NCI-H2081 (cell line): ENCODE measurements at regions not wholly inside any gene's neighbourhood (a gene's known extent, or its start where the extent isn't known, plus 50 kb on each side); places are given as distances from the start of the nearest gene placed in this dataset.

Source experiments
- DNase-seq, 2 experiments: peaks; one replicate each; lab custom pipeline; 2025; lab: John Stamatoyannopoulos, UW

DNA sequence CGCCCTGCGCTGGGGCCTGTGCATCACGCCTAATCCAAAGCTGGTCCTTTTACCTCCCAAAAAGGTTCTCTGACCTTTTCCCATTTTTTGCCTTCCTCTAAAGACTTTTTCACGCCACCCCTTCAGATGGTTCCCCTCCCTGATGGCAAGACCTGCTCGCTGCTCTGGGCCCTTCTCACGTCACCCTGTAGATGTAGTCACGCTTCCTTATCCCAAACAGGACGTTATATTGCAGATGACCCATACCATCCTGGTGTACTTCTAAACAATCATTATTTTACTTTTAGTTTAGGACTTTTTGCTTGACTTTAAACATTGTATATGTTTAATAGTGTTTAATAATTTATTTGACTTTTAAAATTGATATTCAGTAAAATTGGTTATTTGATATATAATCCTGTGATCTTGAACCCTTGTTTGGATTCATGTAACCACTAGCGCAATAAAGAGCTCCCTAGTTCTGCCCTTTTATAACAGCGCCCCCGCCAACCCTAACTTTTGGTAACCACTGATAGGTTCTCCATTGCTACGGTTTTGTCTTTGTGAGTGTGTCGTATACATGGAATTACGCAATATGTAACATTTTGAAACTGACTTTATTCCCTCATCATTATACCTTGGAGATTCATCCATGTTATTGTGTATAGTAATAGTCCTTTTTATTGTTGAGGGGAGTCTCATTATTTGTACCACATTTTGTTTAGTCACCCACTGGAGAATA is 159.0 kb upstream of the CHRNA7 start:
- no peak for DNase-seq

DNA sequence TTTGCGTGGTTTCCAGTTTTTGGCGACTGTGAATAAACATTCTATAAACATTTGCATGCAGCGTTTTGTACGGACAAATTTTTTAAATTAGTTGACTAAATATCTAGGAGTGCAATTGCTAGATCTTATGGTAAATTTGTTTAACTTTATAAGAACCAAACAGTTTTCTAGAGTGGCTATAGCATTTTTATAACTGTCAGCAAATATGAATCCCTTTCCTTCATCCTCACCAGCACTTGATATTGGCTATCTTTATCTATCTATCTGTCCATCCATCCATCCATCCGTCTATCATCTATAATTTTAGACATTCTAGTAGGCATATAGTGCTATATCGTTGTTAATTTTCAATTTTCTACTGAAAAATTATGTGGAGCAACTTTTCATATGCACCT is 158.4 kb upstream of the CHRNA7 start:
- DNase-seq = no peak

DNA sequence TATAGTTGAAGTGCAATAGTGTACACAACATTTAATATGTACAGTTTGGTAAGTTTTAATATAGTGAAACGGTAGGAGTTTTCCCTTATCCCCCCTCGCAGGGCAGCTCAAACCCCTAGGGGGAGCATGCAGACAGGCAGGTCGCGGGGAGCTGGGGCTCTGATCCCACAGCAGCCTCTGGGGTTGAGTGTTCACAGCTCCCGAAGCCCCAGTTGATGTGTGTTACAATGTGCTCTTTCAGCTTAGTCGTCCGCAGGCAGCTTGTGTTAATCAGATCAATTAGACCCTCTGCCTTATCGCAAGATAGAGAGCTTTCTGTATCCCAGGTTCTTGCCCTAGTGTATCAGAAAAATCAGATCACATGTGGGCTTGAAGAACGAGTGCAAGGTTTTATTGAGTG is 143.1 kb upstream of the CHRNA7 start:
- no peak for DNase-seq

DNA sequence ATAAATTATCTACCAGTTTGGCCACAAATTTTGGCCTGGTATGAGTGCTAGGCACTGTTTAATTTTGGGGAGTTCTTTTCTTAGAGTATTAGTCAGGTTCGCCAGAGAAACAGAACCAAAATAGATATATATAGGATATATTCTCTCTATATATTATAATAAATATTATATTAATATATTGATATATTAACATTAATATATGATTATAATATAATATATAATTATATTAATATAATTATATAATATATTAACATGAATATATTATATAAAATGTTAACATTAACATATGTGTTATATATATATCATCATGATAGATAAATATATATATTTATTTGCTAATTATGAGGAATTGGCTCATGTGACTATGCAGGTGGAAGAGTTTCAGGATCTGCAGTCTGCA is 137.8 kb upstream of the CHRNA7 start:
- no peak for DNase-seq

DNA sequence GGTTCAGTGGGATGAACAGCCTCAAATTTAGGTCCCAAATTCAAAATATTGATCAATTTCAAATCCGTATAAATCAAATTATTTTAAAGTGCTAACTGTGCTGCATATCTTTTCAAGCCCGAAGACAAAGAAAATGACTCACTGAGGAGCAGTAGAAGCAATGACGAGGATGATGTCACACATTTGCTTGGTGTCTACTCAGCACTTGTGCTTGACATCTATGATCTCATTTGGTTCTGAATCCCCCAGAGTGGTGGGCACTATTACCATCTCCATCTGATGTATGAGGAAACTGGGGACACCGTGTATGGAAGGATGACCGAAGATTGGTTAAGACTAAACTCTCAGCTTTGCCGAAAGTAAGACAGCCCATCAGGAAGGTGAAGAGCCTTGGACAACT is 136.5 kb upstream of the CHRNA7 start:
- no peak for DNase-seq

DNA sequence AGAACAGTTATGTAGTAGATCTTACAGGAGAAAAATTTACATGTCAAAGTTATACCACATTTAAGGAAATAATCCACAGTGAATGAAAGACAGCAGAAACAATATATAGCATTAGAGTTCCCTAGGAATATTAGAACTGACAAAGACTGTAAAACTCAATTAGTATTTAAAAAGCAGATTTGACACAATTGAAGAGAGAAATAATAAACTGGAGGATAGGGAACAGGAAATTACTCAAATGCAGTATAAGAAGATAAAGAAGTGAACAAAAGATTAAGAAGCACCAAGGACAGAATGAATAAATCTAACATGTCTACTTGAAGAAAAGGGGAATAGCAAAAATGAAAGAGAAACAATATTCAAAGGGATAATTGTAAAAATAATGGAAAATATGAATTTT is 132.6 kb upstream of the CHRNA7 start:
- no peak for DNase-seq

DNA sequence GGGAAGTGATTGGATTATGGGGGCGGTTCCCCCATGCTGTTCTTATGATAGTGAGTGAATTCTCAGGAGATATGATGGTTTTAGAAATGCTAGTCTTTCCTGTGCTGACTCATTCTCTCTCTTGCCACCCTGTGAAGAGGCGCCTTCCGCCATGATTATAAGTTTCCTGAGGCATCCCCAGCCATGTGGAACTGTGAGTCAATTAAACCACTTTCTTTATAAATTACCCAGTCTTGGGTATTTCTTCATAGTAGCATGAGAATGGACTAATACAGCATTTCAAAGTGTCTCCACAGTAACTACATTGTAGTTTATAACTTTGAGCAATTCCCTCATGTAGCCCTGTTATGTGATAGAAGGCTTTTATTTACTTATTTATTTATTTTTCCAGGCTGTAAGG is 128.8 kb upstream of the CHRNA7 start:
- no peak for DNase-seq

DNA sequence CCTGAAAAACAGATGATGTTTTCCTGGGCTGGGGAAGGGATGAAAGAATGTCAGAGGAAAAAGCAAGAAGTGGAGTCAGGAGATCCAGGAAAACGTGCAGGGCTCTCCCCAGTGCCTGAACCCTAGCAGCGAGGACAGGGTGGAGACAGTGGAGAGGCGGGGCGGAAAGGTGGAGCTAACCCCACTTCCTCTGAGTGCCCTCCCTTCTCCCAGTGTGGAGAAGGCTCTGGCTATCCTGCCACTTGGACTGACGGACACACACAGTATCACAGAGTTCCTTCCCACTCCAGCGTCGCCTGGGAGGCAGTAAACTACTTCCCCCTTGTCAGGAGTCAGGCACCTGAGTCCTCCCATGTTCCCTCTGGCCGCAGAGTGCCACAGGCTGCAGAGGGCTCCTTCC is 125.3 kb upstream of the CHRNA7 start:
- no peak for DNase-seq

DNA sequence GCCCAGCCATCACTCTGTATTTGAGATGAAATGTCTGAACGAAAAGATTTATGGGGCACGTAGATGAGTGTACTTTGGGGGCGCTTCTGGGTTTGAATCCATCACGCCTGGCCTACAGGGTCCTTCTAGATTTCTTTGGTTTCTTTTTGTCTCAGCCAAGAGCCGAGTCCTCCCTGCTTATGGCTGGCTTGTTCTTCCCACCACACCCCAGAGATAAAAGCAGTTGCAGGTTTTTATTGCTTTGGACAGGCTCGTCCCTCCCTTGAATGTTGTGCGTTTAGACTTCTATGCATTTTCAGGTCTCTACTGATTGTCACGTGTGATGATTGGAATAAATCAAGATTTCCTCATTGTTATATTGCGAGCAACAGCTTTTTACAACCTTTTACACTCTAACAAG is 104.8 kb upstream of the CHRNA7 start:
- DNase-seq = no peak

DNA sequence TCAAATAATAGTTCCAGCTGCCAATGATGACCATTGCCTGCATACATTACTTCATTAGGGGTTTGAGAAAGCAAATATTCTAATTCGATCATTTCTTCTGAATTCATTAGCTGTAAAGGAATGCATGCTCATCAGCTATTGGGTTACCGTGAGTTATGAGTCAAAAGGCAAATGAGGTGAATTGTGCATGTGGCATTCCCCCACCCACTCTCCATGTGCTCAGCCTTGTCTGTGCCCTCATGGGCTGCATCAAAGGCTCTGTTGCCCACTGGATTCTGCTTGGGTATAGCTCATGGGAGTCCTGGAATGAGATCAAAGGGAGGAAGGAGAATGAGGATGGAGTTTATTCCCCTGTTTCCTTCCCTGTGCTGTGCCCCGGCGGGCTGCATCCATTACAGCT is 99.3 kb upstream of the CHRNA7 start:
- DNase-seq = no peak

DNA sequence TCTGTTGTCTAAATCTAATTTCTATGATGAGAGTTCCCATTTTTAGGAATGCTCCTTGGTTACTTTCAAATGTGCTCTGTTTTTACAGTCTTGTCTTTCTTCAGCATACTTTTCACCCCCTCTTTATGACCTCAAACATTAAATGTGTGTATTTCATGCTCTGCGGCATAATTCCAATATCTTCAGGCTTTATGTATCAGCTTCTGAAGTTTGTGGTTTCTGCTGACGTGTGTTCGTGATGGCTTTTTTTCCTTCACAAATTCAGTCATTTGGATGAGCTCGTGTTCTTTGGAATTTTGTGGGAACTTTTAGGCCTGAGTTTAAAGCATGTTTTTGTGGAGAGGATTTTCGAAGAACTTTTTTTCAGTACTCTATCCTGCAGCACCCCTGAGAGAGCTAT is 97.7 kb upstream of the CHRNA7 start:
- DNase-seq = no peak

DNA sequence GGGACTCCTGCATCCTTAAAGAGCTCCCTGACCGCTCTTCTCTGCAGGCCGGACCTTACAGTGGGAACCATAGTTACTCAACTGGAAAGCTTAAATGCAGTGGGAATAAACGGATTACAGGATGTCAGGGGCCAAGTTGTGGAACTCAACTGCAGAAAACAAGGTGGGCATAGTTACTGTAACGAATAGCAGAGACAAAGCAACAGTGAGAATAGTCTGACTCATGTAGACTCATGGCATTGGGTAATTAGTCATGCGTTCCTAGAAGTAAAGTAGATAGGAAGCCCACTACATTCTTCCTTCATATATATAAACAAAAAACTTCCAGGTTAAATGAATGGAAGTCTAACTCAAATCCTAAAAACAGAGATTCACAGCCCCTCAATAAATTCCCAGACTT is 95.5 kb upstream of the CHRNA7 start:
- DNase-seq = no peak

DNA sequence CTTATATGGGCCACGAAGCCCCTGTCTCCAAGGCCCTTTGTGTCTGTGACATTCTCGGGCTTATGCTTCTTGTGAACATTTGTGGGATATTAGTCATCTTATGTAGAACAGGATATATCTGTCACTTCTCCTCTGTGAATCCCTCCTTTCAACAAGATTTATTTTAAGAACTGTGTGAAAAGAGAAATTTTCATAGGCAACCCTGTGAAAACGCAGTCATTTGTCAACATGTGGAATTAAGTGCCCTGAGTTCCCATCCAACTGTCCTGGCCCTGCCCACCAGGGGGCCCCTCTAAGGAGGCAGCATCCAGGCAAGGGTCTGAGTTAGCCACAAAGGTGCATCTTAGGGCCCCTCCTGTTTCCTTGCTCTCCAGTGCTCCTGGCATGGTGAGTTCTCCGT is 76.8 kb upstream of the CHRNA7 start:
- DNase-seq = no peak

DNA sequence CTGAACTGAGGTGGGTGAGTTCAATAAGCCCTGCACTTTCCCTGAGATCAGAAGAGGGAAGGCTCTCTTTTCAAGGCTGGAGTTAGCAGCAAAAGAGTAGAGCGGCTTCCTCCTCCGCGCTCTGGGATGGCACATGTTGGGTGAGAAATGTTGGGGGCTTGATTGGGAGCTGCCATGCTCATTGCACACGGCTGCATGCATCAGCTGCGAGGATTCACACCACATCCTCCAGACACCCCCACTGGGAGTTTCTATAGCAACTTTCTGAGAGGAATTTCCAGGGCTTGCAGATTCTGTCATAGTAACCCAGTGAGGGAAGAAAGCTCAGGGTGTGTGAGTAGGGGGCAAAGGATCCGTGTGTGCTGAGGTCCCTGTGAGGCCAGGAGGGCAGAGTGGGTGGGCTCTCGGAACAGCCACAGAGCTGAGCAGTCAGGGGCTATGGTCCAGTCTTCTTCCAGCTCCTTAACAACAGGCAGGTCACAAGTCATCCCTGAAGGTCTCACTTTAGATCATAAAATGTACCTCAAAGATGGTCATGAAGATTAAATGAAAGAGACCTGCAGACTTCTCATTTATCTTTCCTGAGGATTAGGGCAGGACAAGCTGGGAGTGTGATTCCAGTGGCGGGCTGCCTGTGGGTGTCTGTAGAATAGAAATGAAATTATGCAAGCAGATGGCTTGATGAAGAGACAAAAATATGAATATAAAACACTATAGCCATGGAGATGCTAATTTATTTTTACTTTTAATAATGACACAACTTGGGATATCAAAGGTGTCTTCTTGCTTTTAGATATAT is 75.7 kb upstream of the CHRNA7 start:
- no peak for DNase-seq

DNA sequence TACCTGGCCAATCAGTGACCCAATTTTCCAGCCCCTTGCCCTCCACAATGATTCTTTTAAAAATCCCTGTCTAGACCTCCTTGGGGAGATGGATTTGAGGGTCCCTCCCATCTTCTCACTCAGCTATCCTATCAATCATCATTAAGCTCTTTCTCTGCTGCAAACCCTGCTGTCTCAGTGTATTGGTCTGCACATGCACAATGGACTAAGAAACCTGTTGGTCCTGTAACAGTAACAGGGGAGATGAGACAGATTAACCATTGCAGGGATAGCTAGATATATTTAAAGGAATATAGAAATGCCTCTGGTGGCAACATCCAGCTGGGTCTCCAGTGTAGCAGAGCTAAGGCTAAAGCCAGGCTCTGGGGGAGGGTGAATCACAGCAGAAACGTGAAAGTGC is 74.6 kb upstream of the CHRNA7 start:
- no peak for DNase-seq

DNA sequence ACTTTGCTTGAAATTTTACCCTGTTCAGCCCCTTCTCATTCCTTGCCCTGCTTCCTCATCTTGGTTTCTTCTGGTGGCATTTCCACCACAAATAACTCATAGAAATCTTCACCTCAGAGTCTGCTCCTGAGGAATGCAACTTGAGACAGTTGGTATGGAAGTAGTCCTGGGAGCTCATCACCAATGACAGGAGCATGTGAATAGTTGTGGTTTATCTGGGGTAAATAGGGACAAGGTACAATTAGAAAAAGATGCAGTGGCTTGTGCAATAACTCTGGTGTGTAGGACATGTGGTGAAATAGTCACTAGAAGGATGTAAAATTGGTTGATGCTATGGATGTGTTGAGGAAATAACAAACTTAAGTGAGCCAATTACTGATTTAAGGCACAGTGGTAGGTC is 72.7 kb upstream of the CHRNA7 start:
- DNase-seq = no peak

DNA sequence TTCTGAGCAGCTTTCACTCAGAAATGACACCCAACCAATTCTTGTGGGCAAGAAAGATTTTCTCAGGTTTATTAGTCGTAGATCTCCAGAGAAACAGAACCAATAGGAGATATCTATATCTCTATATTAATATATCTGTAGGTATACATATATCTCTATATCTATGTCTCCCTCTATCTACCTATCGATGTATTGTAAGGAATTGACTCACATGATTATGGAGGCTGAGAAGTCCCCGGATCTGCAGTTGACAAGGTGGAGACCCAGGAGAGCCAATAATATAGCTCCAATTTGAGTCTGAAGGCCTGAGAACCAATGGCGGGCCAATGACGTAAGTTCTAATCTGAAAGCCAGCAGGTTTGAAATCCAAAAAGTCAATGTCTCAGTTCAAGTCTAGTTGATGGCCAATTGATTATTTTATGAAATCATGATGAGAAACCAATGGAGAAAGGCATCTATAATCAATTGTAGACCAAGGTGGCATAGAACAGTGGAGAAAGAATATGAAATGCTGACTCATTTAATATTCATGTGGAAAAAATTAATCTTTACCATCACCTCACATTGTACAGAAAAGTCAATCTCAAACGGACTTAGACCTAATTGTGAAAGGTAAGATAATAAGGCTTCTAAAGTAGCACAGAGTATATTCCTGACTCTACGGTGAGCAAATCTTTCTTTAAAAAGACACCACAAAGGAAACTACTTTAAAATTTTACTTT is 65.6 kb upstream of the CHRNA7 start:
- DNase-seq = no peak

DNA sequence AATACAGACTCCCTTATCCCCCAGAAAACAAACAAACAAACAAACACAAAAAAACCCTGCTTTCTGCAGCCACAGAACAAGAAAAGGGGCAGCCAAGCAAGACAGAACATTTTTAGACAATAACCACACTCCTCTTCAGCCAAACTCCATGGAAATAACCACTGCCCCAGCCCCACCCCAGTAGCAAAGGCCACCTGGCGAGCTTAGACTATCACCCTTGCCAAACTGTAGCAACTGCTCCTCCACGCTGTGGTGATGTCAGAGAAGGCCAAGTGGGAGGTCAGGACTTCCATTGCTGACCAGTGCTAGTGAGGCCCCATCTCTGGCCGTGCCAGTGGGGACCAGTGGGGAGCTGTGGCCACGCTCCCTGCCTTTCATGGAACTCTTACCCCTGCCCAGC is 60.3 kb upstream of the CHRNA7 start:
- no peak for DNase-seq

DNA sequence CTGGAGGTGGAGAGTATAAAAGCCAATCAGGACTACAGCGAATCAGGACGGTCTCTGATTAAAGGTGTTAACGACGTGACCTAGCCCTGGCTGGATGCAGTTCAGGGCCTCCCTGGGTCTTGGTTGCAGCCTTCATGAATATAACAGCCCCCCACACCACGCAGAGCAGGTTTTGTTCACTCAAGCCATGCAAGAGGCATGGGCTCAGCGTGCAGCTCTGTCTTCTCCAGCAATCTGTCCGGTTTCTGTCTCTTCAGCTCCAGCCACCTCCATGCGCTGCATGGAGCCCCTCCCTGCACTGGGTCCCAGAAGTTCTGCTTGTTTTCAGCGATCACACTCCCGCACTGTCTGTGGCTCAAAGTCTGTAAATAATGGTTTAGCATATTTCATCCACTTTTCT is 57.1 kb upstream of the CHRNA7 start:
- no peak for DNase-seq

DNA sequence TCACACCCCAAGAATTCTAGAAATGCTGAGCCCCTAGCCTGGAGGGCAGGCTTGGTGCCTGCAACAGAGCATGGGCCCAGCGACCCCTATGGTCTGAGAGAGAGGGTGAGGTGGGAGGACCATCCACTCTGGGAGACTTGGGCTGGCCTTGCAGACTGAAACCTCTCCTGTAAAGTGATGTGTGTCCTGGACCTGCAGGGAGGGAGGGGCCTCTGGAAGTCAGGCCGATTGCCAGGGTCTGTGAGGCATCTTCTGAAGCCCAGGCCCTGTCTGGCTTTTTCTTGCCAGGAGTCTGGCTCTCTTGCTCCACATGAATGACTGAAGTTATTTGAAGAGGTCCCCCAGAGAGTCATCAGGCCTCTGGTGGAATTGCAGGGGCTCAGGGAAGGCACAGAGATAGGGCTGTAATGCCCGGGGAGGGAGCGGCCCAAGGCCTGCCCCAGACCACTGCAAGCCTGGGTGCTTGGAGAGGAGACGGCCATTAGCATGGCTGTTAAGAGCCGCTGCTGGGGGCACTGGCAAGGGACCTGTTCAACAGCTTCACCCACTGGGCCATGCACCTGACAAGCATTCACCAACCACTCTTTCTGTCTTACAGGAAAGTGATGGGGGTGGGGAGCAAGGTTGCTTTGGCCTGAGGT is 56.0 kb upstream of the CHRNA7 start:
- no peak for DNase-seq

DNA sequence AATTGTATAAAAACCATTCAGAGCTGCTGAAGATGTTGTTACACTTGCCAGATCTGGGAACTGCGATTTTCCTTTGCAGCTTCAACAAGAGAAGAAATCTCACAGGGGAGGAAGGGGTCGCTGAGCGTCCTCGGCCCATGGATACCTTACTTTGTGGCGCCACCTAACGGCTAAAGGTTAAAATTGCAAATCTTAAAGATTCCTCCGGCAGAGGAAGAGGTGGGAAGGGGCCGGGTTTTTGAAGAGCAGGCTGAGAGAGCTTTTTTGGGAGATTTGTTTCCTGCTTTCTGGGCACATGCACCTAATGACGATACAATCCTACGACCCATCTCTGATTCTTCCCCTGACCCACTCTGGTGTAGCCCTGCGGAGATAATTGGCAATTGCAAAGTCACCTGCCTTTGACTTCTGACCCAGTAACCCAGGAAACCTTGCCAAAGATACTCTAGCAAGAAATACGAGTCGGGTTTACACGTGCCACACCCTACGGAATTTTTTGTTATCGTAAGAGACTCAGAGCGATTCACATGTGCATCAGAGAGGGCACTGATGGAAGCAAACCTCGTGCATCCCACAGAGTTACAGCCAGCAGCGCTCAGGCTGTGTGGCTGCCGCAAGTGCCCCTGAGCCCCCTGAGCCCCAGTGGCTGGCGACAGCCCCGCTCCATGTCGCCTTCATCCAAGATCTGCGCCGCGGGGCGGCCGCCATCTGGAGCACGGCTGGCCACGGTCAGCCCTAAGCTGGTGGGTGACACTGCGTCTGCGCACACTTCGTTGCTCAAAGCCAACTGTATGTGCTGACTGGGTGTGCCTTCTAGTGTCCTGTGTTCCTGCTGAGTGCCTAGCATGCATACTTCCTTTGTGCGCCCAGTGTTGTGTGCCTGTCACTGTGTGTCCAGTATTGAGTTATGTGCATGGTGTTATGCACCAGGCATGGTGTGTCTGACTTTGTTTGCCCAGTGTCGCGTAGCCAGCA is 55.2 kb upstream of the CHRNA7 start:
- peak; percentile 73 to 74 for DNase-seq
